ENCODE measurements at regions not wholly inside any gene's neighbourhood (a gene's known extent, or its start where the extent isn't known, plus 50 kb on each side); places are given as distances from the start of the nearest gene placed in this dataset.

GRCh38 chr16:85164838-85165516 lies 52.7 kb upstream of the CIBAR2 start:
- no peaks in the 10 kb centered on the region for H3K9me3 Mint-ChIP-seq
- no peak overlapping the region for H3K27ac Mint-ChIP-seq
- no peak for TF ChIP-seq CTCF (conservative IDR thresholded peaks at IDR 0.05)
- Histone ChIP-seq H3K4me3 (ENCODE audit: low read length) (no peak overlapping the region), H3K36me3 (ENCODE audit: control insufficient read depth, insufficient read depth, low read length) (no peaks in the 10 kb centered on the region), H3K4me1 (ENCODE audit: control insufficient read depth, insufficient read depth, low read length) (peaks cover 3% of the 10 kb centered on the region), H3K9ac (ENCODE audit: extremely low read depth, low read length, poor library complexity, severe bottlenecking) (no peak overlapping the region), H3K27me3 (ENCODE audit: control insufficient read depth, insufficient read depth, low read length, poor library complexity, severe bottlenecking) (peaks cover 3% of the 10 kb centered on the region), H3K9me3 (ENCODE audit: control insufficient read depth, low read length) (no peaks in the 10 kb centered on the region), H3K27ac (ENCODE audit: low read depth, low read length) (no peak overlapping the region)
- DNase-seq, result no peak
- 89 to 91% methylated on average over 11 to 12 of the region's 12 CpGs for WGBS, 2 experiments (ENCODE audit: insufficient coverage in 1 of 2, insufficient read length in 1 of 2)
- peaks cover 5% of the 10 kb centered on the region for H3K27me3 Mint-ChIP-seq (ENCODE audit: insufficient read depth)
- H3K4me3 Mint-ChIP-seq, result no peak overlapping the region
- H3K4me1 Mint-ChIP-seq, result peaks cover 14% of the 10 kb centered on the region
- H3K36me3 Mint-ChIP-seq (ENCODE audit: low read depth), result no peaks in the 10 kb centered on the region

DNA sequence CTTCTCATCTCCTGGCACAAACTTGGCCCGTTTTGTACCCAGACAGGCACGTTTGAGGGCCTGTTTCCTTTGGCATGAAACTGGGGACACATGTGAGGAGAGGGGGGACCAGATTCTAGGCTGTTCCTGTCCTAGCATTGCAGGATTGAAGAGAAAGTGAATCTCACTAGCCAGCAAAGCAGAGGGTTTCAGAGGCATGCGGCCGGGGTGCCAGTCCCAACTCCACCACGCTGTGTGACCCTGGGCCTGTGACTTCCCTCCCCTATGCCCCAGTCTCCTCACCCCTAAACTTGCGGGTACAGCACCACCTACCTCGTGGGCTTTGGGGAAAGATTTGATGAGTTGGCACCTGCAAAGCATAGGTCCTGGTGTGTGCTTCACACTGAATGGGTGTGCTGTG lies 53.5 kb upstream of the CIBAR2 start:
- peaks cover 11% of the 10 kb centered on the region for H3K27me3 ChIP-seq (ENCODE audit: control insufficient read depth, insufficient read depth, low read length, poor library complexity, severe bottlenecking)
- no peak overlapping the region for H3K27ac ChIP-seq (ENCODE audit: low read depth, low read length)
- no peak overlapping the region for H3K4me3 Mint-ChIP-seq
- no peak overlapping the region for H3K9ac ChIP-seq (ENCODE audit: extremely low read depth, low read length, poor library complexity, severe bottlenecking)
- H3K4me3 ChIP-seq (ENCODE audit: low read length), result no peak overlapping the region
- H3K27me3 Mint-ChIP-seq (ENCODE audit: insufficient read depth), result peaks cover 11% of the 10 kb centered on the region
- H3K4me1 ChIP-seq (ENCODE audit: control insufficient read depth, insufficient read depth, low read length), result no peaks in the 10 kb centered on the region
- H3K4me1 Mint-ChIP-seq, result peaks cover 12% of the 10 kb centered on the region
- H3K9me3 Mint-ChIP-seq, result no peaks in the 10 kb centered on the region
- no peak for TF ChIP-seq CTCF (conservative IDR thresholded peaks at IDR 0.05)
- H3K36me3 ChIP-seq (ENCODE audit: control insufficient read depth, insufficient read depth, low read length), result no peaks in the 10 kb centered on the region
- DNase-seq, result no peak
- H3K27ac Mint-ChIP-seq, result no peak overlapping the region
- 88 to 96% methylated on average over 4 to 7 of the region's 7 CpGs for WGBS, 2 experiments (ENCODE audit: insufficient coverage in 1 of 2, insufficient read length in 1 of 2)
- no peaks in the 10 kb centered on the region for H3K36me3 Mint-ChIP-seq (ENCODE audit: low read depth)
- no peaks in the 10 kb centered on the region for H3K9me3 ChIP-seq (ENCODE audit: control insufficient read depth, low read length)

DNA sequence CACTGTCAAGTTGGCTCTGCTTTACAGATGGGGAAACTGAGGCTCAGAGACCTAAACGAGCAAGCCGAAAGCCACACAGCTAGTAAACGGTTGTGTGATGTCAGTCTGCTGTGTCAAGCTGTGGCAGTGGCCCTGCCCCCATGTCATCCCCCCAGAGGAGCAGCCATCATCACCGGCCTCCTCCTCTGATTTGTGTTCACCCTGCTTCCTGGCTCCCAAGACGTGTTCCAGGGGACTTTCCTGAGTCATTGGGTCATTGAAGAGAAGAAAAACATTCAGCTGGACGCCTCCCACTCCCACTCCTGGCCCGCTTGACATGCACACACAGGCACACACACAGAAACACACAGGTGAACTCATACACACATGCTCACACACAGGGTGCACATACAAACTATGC lies 54.0 kb upstream of the CIBAR2 start:
- H3K4me3 ChIP-seq (ENCODE audit: low read length), result no peak overlapping the region
- Mint-ChIP-seq H3K9me3 (no peaks in the 10 kb centered on the region), H3K36me3 (ENCODE audit: low read depth) (no peaks in the 10 kb centered on the region), H3K4me3 (no peak overlapping the region), H3K27me3 (ENCODE audit: insufficient read depth) (peaks cover 15% of the 10 kb centered on the region), H3K4me1 (peaks cover 12% of the 10 kb centered on the region), H3K27ac (no peak overlapping the region)
- no peak overlapping the region for H3K9ac ChIP-seq (ENCODE audit: extremely low read depth, low read length, poor library complexity, severe bottlenecking)
- DNase-seq, result no peak
- H3K27ac ChIP-seq (ENCODE audit: low read depth, low read length), result no peak overlapping the region
- 67 to 94% methylated on average over 1 to 7 of the region's 7 CpGs for WGBS, 2 experiments (ENCODE audit: insufficient coverage in 1 of 2, insufficient read length in 1 of 2)
- H3K4me1 ChIP-seq (ENCODE audit: control insufficient read depth, insufficient read depth, low read length), result no peaks in the 10 kb centered on the region
- no peaks in the 10 kb centered on the region for H3K36me3 ChIP-seq (ENCODE audit: control insufficient read depth, insufficient read depth, low read length)
- peaks cover 13% of the 10 kb centered on the region for H3K27me3 ChIP-seq (ENCODE audit: control insufficient read depth, insufficient read depth, low read length, poor library complexity, severe bottlenecking)
- TF ChIP-seq CTCF (conservative IDR thresholded peaks at IDR 0.05), result no peak
- no peaks in the 10 kb centered on the region for H3K9me3 ChIP-seq (ENCODE audit: control insufficient read depth, low read length)

Measured in endodermal cell (in vitro differentiated cells).